ENCODE measurements at regions not wholly inside any gene's neighbourhood (a gene's known extent, or its start where the extent isn't known, plus 50 kb on each side); places are given as distances from the start of the nearest gene placed in this dataset.

GRCh38 chr21:41024746-41025254 is 143.2 kb upstream of the BACE2 start:
- TF ChIP-seq MXI1 (IDR thresholded peaks at IDR 0.05; ENCODE audit: borderline replicate concordance, low read depth, low read length): no peak
- no peak; the same call in 1 of the 2 replicates for TF ChIP-seq RFX1 (IDR thresholded peaks at IDR 0.05)
- no peak for TF ChIP-seq SRF (IDR thresholded peaks at IDR 0.05; ENCODE audit: low read depth, low read length)

All from HepG2 (cell line).